Activated CD4-positive, alpha-beta T cell treated with anti-CD3 and anti-CD28 coated beads for 4 hours (primary cell): ENCODE measurements at regions not wholly inside any gene's neighbourhood (a gene's known extent, or its start where the extent isn't known, plus 50 kb on each side); places are given as distances from the start of the nearest gene placed in this dataset.

Source experiments
- DNase-seq, 2 donors: peaks; one replicate each; pipeline ENCODE4 v3.0.0-alpha.2; 2020

DNA sequence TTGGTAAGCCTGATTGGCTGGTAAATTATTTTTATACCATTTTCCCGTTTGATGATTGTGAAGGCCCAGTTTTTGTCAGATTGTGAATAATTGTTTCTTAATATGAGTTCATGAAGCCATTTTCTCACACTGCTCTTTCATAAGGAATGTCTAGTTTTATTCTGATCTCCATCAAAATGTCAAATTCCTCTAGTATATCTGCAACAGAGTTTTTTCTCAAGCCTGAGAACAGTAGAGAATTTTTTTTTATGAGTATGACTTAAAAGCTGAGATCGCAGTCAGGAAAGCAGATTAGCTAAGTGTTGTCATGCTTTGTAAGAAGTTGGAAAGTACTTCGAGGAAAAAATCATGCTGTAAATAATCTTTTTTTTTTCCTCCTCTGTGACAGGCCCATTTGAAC, 484.9 kb upstream of the ATP2B1 start:
- DNase-seq, result no peak

GRCh38 chr12:90188857-90189256, 480.2 kb upstream of the ATP2B1 start:
- DNase-seq, result no peak

DNA sequence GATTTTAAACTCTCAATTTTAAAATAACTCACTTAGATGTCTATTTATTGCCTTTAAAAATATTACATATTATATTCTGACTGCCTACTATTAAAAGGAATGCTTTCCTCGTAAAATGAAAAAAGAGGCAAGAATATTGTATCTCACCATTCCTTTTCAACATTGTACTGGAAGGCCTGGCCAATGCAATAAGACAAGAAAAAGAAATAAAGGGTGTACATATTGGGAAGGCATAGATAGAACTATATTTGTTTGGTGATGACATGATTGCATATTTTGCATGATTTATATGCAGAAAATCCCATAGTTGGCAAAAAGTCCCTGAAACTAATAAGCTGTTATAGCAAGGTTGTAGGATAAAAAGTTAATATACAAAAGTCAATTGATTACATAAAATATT, 474.6 kb upstream of the ATP2B1 start:
- no peak for DNase-seq

- no peak for DNase-seq
Observed at GRCh38 chr12:90181216-90181615, 472.6 kb upstream of the ATP2B1 start.

- no peak for DNase-seq
Observed at GRCh38 chr12:90174956-90175355, 466.3 kb upstream of the ATP2B1 start.

- DNase-seq, result no peak
Observed at GRCh38 chr12:90174198-90174510, 465.5 kb upstream of the ATP2B1 start.

DNA sequence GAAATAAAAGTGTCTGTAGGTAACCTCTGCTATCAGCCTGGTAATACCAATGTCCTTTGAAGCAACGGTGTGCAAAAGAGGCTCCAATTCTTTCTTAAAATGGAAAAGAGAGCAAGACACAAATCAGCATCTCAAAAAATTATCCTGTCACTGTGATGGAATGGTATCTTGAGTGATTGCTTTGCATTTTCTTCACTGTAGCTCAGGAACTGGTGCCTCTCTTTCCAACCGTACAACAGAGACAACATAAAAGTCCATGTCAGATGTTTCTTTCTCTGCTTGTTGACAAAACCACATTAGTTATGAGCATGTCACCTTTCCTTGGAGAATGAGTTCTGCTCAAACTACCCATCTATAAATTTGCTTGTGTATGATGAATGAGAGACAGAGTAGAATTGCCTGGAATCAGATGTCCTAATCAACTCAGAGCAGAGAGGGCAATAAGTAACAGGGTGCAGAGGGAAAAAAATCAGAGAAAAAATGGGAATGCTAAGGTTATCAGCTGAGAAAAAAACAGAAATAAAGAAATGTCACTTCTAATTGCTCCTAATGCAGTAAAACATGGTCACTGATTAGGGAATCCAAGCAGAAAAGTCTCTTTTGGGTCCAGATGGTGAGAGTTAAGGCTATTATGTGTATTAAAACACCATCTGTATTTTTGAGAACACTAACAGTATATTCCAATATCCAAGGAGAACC, 465.0 kb upstream of the ATP2B1 start:
- DNase-seq, result no peak

- no peak for DNase-seq
Observed at GRCh38 chr12:90172524-90172923, 463.9 kb upstream of the ATP2B1 start.

GRCh38 chr12:90170740-90171139, 462.1 kb upstream of the ATP2B1 start:
- no peak for DNase-seq

- no peak for DNase-seq
Observed at GRCh38 chr12:90167518-90168208, 459.0 kb upstream of the ATP2B1 start.

GRCh38 chr12:90166671-90167070, 458.0 kb upstream of the ATP2B1 start:
- no peak for DNase-seq

DNA sequence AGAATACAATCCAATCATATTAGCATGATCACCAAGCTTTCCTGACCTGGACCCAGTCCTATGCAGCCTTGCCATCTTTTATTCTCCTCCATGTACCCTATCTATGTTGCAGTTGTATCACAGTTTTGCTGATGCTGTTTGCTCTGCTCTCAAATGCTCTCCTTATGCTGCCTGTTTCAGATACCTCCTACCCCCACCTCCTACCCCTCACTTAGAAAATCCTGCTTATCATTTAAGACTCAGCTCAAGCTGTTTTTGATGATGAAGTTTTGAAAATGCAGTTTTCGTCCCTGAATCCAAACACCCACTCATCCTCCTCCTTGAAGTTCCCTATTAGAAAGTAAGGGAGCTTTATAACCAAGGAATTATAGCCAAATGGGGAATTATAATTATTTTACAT, 457.4 kb upstream of the ATP2B1 start:
- no peak for DNase-seq

- DNase-seq, result no peak
Observed at GRCh38 chr12:90163975-90164374, 455.3 kb upstream of the ATP2B1 start.

DNA sequence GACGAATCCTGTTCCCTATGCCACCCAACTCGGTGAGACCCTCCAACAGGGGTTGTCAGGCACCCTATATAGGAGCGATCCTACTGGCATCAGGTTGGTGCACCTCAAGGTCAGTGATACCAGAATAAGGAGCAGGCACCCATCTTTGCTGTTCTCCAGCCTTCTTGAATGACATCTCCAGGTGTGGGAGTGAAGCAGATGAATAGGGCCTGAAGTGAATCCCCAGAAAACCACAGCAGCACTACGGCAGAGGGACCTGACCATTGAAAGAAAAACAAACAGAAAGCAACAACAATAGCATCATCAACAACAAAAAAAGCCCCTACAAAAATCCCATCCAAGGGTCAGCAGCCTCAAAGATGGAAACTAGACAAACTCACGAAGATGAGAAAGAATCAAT, 445.2 kb upstream of the ATP2B1 start:
- no peak for DNase-seq

- no peak for DNase-seq
Observed at GRCh38 chr12:90152897-90153624, 444.4 kb upstream of the ATP2B1 start.

GRCh38 chr12:90151491-90152015, 442.9 kb upstream of the ATP2B1 start:
- no peak for DNase-seq

GRCh38 chr12:90149453-90149852, 440.8 kb upstream of the ATP2B1 start:
- DNase-seq, result no peak

DNA sequence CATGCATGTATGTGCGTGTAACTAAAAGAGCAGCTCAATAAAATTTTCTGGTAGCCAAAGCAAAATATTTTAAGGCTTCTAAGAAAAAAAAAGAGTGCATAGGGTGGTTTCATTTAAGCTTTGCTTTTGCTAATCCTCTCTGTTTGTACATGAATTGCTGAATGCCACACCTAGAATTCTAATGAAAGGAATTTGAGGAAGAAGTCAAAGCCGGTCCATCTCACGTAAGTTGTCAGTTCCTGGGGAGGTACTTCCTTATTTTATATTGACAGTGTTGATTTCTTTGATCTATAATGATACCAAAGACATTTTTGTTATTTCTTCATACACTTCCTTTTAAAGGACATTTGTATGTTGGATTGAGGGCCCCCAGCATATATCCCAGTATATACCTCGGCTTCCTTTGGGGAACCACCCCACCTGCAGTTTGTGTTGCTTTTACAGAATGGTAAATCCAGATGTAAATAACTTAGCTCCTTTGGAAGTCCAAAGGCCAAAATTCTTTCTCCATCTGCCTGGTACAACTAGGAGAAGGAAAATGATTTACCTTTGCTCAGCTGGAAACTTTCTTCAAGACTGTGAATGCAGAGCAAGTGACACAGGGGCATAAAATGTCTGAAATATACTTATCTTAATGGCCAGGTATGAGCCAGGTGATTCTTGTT, 420.9 kb upstream of the ATP2B1 start:
- no peak for DNase-seq

DNA sequence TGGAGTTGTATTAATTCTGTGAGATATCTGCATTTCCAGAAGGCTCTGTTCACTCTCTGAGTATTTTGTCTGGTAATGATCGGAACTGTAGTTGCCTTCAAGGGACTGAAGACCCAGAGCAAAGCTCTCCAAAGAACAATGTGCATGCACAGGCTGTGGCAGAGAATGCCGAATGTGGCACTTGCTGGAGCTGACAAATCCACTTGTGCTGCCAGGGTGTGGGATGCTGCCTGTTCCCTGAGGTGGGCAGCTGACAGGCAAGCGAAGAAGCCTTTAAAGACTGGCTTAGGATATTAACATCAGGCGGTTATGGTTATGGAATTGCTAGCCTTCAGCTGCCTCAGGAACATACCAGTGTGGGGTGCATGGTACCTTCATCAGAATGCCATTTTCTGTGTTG, 419.9 kb upstream of the ATP2B1 start:
- DNase-seq, result no peak

GRCh38 chr12:90126125-90126524, 417.5 kb upstream of the ATP2B1 start:
- DNase-seq, result no peak

- DNase-seq, result no peak
Observed at GRCh38 chr12:90124914-90125313, 416.3 kb upstream of the ATP2B1 start.

DNA sequence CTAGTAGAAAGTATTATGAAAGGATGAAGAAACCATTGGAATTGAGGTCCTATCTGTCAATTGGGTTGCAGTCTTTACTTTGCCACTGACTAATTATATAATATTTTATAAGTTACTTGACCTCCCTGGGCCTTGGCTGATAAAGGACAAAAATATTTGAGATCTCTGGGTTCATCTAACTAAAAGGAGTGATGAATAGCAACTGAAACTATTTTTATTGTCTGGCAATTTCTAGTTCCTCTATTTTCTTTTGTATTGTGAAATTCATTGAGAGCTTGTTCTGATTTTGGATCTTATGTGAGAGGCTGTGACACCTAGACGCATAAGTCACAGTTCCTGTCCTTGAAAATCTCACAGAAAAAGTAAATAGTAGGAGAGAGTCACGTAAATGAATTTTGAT, 415.7 kb upstream of the ATP2B1 start:
- no peak for DNase-seq

DNA sequence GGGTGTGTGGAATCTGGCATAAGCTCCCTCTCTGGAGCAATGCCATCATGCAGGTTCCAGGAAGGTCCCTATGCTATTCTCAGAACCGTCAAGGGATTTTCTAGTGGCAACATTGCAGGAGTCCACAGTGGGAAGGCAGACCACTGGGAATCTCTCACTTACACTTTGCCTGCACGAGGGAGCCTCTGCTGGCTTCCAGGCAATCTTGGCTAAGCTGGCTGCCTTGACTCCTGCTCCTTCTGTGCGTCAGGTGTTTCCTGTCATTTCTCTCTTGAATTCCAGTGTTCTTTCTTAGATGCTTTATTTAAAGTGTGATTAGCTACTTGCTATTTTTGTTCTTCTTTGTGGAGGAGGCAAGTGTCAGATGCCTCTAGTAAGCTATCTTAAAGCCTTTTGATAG, 414.0 kb upstream of the ATP2B1 start:
- no peak for DNase-seq

DNA sequence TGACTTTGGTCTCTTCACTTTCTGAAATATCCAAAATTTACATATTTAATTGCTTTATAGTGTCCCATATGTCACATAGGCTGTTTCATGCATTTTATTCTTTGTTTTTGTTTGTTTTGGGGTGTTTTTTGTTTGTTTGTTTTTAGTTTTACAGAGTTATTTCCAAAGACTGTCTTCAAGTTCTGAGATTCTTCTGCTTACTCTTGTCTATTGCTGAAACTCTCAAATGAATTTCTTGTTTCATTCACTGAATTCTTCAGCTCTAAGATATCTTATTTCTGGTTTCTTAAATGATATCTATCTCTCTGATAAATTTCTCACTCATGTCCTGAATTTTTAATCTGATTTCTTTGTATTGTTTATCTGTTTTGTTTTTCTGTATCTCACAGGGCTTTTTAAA, 412.0 kb upstream of the ATP2B1 start:
- DNase-seq, result no peak
